LNCaP clone FGC (cell line): ENCODE measurements at regions not wholly inside any gene's neighbourhood (a gene's known extent, or its start where the extent isn't known, plus 50 kb on each side); places are given as distances from the start of the nearest gene placed in this dataset.
A peak's percentile ranks its signal among the peaks of the same experiment; 100 is the strongest.

Experiments used
- DNase-seq: peaks from one replicate; pipeline ENCODE4 v3.0.0-alpha.2; 2011; ENCODE audit warnings: low read depth
- H3K4me3 ChIP-seq: 2 replicates; pipeline ENCODE4 v1.5.1; 2011; ENCODE audit warnings: mild to moderate bottlenecking, low read depth, low read length, control low read depth
- CTCF ChIP-seq: IDR thresholded peaks from 2 replicates; pipeline ENCODE4 v1.5.1; 2012; ENCODE audit warnings: mild to moderate bottlenecking; ENCODE audit not compliant: control insufficient read depth, insufficient read depth; ENCODE audit errors: extremely low read depth

DNA sequence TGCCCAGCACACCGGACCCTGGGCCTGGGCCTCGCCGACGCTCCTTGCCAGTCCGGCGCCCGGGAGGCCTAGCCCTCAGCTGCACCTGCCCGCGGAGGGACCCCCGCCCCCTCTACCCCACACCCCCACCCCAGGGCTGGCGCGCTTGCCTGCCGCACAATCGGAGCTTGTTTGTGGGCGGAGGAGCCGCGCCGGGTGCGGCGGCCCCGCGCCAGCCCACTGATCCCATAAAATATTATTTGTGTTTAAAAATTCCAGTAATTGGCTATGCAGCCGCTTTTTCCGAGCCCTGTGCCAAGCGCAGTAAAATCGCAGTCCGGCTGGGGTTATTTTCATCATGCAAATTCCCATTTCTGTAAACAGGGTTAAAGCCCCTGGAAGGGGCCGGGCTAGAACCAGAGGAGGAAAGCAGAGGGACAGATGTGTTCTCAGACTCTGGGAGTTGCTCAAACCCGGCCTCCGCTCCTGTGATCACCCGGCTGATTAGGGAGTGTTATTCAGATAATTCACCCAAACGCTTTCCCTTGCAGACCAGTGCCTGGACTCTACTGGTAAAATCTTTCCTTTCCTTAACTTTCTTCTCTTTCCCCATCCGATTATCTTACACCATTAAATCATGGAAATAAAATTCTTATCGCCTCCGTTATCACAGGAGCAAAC, 93.1 kb downstream of the NCR2 start:
- no peak overlapping the region; the same call in none of the 2 replicates for H3K4me3 ChIP-seq
- DNase-seq: peak; percentile 17
- no peak for TF ChIP-seq CTCF

GRCh38 chr6:41428996-41429421, 93.6 kb downstream of the NCR2 start:
- no peak overlapping the region for H3K4me3 ChIP-seq

GRCh38 chr6:41429506-41430504, 94.4 kb downstream of the NCR2 start:
- no peak for DNase-seq
- no peak for TF ChIP-seq CTCF
- no peak overlapping the region for H3K4me3 ChIP-seq

More at GRCh38 chr6:41428996-41429421, 93.6 kb downstream of the NCR2 start:
- TF ChIP-seq CTCF: no peak
- DNase-seq: no peak

GRCh38 chr6:41430875-41431274, 95.5 kb downstream of the NCR2 start:
- DNase-seq: no peak
- H3K4me3 ChIP-seq: no peak overlapping the region
- TF ChIP-seq CTCF: no peak

DNA sequence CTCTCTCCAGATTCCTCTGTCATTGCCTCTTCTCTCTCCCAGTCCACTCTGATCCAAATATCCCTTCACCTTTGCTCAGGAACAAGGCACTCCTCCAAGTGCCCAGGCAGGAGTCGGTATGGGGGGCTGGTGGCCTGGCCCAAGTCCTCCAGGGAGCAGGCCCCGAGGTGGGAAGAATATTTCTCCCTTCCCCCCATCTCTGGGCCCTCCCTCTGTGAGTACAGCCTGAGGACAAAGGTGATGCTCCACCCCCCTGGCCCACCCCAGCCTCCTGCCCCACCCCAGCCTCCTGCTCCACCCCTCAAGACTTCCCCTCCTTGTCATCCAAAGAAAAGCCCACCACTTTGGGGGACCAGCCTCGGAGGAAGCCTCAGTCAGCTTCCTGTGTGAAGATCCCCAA, 96.9 kb downstream of the NCR2 start:
- no peak overlapping the region for H3K4me3 ChIP-seq
- no peak for TF ChIP-seq CTCF
- DNase-seq: no peak

GRCh38 chr6:41434803-41435481, 99.5 kb downstream of the NCR2 start:
- no peak for DNase-seq

More at GRCh38 chr6:41434803-41435481, 99.5 kb downstream of the NCR2 start:
- no peak overlapping the region for H3K4me3 ChIP-seq
- TF ChIP-seq CTCF: no peak
